Germinal center (tissue), 1 donor: ENCODE measurements at regions not wholly inside any gene's neighbourhood (a gene's known extent, or its start where the extent isn't known, plus 50 kb on each side); places are given as distances from the start of the nearest gene placed in this dataset.
"Not testable (repeated sequence)": the region's sequence is repeated elsewhere in the genome, so short reads cannot be mapped to it uniquely, and the experiment has no call there.

Source experiments
- DNase-seq: peaks from one replicate; pipeline ENCODE4 v3.0.0; 2012; ENCODE audit warnings: mixed read lengths, low spot score

GRCh38 chr9:714675-715074, 126.8 kb upstream of the DMRT1 start:
- DNase-seq, result no peak

GRCh38 chr9:715300-715699, 126.2 kb upstream of the DMRT1 start:
- no peak for DNase-seq

- no peak for DNase-seq
Measured at GRCh38 chr9:715743-716400, 125.6 kb upstream of the DMRT1 start.

GRCh38 chr9:717722-718121, 123.8 kb upstream of the DMRT1 start:
- no peak for DNase-seq

- no peak for DNase-seq
Measured at GRCh38 chr9:720239-720881, 121.1 kb upstream of the DMRT1 start.

- no peak for DNase-seq
Measured at GRCh38 chr9:722388-722980, 119.0 kb upstream of the DMRT1 start.

- DNase-seq, result not testable (repeated sequence)
Measured at GRCh38 chr9:724461-724860, 117.0 kb upstream of the DMRT1 start.

GRCh38 chr9:726005-726404, 115.5 kb upstream of the DMRT1 start:
- no peak for DNase-seq

GRCh38 chr9:727767-728166, 113.7 kb upstream of the DMRT1 start:
- no peak for DNase-seq

GRCh38 chr9:728535-728934, 113.0 kb upstream of the DMRT1 start:
- no peak for DNase-seq

GRCh38 chr9:731474-731873, 110.0 kb upstream of the DMRT1 start:
- DNase-seq, result no peak

GRCh38 chr9:734831-735511, 106.5 kb upstream of the DMRT1 start:
- no peak for DNase-seq

- DNase-seq, result no peak
Measured at GRCh38 chr9:737400-738120, 103.9 kb upstream of the DMRT1 start.

- no peak for DNase-seq
Measured at GRCh38 chr9:738209-738915, 103.1 kb upstream of the DMRT1 start.

GRCh38 chr9:739362-739761, 102.1 kb upstream of the DMRT1 start:
- no peak for DNase-seq

- DNase-seq, result no peak
Measured at GRCh38 chr9:740221-740620, 101.3 kb upstream of the DMRT1 start.

- DNase-seq, result no peak
Measured at GRCh38 chr9:742104-742503, 99.4 kb upstream of the DMRT1 start.

GRCh38 chr9:742914-743589, 98.4 kb upstream of the DMRT1 start:
- DNase-seq, result no peak

- no peak for DNase-seq
Measured at GRCh38 chr9:744046-744712, 97.3 kb upstream of the DMRT1 start.

GRCh38 chr9:744790-745484, 96.6 kb upstream of the DMRT1 start:
- DNase-seq, result no peak
